Anterior cingulate cortex (tissue), 58 donors: ENCODE measurements at regions not wholly inside any gene's neighbourhood (a gene's known extent, or its start where the extent isn't known, plus 50 kb on each side); places are given as distances from the start of the nearest gene placed in this dataset.

Experiments
- DNase-seq, 58 donors: peaks; one replicate each; lab custom pipeline; 2025; lab: John Stamatoyannopoulos, UW

GRCh38 chr9:79813258-79813638 is 241.5 kb downstream of the TLE4 start:
- no peak for DNase-seq

- peak in 1 of 58 donors; percentile 14 for DNase-seq
Observed at GRCh38 chr9:79812507-79813257, 240.9 kb downstream of the TLE4 start.

GRCh38 chr9:79812099-79812498 is 240.3 kb downstream of the TLE4 start:
- DNase-seq: no peak

DNA sequence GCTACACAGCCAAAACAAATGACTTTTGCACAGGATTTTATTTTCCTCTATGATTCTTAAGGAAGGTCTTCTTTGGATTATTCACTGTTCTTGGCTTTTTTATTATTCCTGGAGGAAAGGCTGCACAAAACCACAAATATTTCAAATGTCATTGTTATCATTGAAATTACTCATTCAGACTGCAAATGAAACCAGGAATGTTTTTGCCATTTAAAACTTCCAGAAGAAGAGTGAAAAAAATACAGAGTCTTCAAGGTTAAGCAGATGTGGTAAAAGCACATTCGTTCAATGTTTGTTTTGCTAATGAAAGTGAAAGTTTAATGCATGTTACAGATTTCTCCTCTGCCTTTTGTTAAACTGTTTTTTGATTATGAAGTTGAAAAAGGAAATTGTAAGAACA is 238.2 kb downstream of the TLE4 start:
- no peak for DNase-seq

DNA sequence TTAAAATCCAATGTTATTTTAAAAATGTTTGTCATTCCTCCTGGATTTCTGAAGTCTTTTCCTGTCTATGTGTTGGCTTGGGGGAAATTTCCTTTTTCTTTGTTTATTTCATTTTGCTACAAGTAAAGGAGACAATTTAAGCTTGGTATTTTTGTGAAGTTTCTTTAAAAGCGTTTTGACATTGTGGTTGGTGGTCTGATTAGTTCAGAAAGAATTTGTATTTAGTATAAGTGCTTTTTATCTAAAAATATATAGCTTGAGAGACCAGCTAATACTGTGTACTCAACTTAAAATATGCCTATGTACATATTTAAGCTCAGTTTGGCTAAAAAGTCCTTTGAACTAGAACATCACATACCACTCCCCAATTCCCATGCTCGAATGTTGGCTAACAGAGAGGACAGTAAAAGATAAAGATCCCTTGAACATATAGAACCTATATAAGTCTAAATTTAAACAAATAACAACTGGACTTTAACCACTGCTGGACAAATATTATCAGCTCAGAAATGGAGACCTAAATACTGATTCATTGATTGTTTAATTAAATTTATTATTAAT is 237.6 kb downstream of the TLE4 start:
- DNase-seq: no peak

DNA sequence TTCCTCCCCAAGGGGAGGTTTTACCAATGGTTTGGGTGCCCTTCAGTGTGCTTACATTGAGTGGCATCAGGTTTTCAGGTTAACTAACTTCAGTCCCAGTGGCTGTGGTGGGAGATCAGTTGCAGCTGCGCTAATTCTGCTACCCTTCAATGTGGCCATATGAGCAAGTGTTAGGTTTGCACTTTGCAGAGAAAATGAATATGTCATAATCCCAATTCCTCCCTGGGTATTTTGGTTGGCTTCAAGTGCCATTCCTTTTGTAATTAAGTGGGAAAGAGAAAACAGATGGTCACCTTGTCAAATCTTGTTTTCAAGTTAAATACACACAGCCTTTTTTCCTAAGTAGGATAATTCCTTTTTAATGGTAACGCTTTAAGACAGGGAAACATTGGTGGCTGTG is 236.2 kb downstream of the TLE4 start:
- DNase-seq: no peak

GRCh38 chr9:79806086-79806485 is 234.3 kb downstream of the TLE4 start:
- DNase-seq: no peak

DNA sequence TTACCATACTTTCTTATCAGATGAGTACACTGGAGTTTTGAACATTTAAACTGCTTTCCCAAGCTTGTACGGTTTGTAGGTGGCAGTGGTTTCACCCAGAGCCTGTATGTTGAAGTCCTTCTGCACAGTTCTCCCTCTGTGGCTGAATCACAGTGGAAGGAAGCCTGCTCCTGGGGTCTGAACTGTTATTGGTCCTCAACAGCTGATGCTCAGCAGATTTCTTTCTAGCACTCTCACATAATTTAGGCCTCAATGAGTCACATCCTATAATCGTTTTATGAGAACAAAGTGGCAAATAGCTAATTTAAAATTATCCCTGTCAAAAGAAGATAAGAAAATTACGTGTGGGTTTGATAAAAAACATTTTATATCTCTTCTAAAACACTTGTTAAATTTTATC is 229.7 kb downstream of the TLE4 start:
- peak in 1 of 58 donors; percentile 4 for DNase-seq

DNA sequence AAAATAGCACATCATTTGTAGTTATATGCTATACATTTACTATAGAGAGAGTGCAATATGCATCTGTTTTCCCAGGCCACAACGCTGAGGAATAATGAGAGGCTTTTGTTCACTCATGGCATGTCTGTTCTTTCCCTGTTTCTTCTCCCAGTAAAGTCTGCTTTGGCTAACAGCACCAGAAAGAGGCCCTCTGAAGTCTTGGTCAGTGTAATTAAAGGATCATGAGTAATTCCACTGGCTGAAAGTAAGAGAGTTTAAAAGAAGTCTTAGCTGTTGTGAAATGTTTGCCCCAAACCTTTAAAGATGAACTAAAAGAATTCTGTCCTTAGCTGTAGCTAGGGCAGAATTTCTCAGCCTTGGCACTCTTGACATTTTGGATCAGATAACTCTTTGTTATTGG is 228.8 kb downstream of the TLE4 start:
- DNase-seq: no peak

DNA sequence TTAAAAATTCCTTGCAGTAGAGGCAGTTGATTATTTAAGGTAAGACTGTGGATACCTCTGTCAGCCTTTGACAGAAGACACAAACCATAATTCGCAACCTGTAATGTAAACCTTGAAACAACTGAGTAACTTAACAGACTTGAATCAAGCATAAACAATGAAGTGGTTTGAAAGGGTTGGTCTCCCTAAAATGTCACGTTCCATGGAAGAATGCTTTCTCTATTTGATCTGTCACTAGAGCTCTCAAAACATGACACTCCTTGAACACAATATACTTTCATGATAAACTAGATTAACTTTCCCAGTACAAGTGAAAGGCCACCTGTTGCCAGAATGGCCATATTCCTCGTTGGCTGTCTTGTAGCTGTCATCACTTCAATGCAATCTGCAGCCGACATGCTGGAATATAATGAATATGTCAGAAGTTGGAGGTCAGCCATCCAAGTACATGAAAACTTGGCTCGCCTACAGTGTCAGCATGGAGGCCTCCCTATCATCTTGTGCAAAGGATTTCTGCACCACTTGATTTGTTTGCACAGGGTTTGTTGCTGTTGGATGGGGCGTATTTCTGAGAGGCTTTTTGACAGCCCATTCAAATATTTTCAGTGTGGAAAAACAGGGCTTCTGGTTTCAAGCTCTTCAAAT is 228.0 kb downstream of the TLE4 start:
- no peak for DNase-seq

- no peak for DNase-seq
Observed at GRCh38 chr9:79798450-79798849, 226.7 kb downstream of the TLE4 start.

GRCh38 chr9:79796411-79796810 is 224.6 kb downstream of the TLE4 start:
- DNase-seq: no peak

- no peak for DNase-seq
Observed at GRCh38 chr9:79788662-79789061, 216.9 kb downstream of the TLE4 start.

DNA sequence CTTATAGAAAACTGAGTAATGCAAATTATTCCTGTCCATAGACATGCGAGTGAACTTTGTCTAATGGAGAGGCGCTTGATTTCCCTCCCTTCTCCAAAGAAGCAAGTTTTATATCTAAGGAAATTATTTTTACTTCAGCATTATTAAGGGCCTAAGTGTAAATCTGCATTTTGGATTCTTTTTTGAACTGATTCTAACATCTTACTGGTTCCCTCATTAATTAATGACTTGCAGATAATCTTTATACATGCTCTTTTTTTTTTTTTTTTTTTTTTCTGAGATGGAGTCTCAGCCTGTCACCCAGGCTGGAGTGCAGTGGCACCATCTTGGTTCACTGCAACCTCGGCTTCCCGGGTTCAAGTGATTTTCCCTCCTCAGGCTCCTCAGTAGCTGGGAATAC is 209.5 kb downstream of the TLE4 start:
- DNase-seq: no peak

DNA sequence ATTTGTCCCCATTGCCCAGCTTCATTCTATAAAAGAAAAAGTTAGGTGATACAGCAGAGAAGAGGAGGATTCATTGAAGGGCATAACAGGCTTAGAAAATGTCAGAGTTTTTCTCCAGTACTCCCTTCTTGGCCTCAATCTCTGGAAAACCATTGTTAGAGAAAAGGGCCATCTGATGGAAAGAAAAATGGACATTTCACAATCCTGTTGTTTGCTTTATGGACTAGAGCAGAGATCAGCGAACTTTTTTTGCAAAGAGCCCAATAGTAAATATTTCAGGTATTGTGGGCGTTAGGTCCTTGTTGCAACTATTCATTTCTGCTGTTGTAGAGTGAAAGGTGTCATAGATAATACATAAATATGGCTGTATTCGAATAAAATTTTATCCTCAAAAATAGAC is 208.8 kb downstream of the TLE4 start:
- DNase-seq: no peak

- no peak for DNase-seq
Observed at GRCh38 chr9:79779901-79780300, 208.1 kb downstream of the TLE4 start.

GRCh38 chr9:79778581-79778980 is 206.8 kb downstream of the TLE4 start:
- DNase-seq: no peak

- DNase-seq: no peak
Observed at GRCh38 chr9:79776581-79776980, 204.8 kb downstream of the TLE4 start.
